H1 (cell line): ENCODE measurements at regions not wholly inside any gene's neighbourhood (a gene's known extent, or its start where the extent isn't known, plus 50 kb on each side); places are given as distances from the start of the nearest gene placed in this dataset.

Experiments used
- CBX8 ChIP-seq: fragments of 300-800, 300-1000 bp; sonication (generic); IDR thresholded peaks from 2 replicates; pipeline ENCODE4 v1.7.1; 2016; ENCODE audit warnings: low read depth, low read length, borderline replicate concordance
- CEBPB ChIP-seq: IDR thresholded peaks from 2 replicates; pipeline ENCODE4 v1.6.1; 2012; ENCODE audit warnings: low read depth, low read length
- TAF7 ChIP-seq: optimal IDR thresholded peaks from 2 replicates; pipeline ENCODE3; 2011; ENCODE audit warnings: low read depth, mild to moderate bottlenecking, inconsistent platforms, low read length, moderate library complexity, borderline replicate concordance

DNA sequence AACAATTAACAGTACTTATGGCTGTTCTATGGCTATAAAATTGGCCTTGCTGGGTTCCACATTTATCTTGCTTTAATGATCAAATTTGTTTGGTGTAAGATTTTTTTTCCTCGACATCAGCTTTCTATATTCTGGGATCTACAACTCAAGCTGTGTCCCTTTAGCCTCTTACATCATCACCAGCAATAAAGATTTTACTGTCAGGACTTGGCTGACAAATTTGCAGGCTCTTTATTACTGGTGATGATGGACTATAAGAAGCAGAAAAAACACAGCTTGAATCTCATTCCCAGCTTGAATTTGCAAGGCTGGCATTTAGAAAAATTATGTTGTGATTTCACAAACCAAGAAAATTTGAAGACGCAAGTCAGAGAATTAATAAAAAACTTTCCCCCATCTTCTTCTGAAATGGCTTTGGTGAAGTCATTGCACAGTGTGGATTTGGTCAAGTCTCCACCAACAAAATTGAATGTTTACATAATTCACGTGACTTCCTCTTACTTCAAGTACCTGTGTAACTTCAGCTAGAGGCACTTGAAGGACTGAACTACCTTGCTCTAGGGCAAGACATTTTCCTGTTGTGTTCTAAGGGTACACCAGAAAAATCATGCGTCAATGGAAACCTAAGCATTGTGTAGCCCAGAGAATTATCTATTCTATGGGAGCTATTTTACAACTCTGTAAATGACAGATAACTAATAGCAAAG is 175.0 kb downstream of the CBLN4 start (continued):
- no peak for TF ChIP-seq TAF7
- no peak for TF ChIP-seq CBX8
- TF ChIP-seq CEBPB, result no peak
